ENCODE measurements at regions not wholly inside any gene's neighbourhood (a gene's known extent, or its start where the extent isn't known, plus 50 kb on each side); places are given as distances from the start of the nearest gene placed in this dataset.

DNA sequence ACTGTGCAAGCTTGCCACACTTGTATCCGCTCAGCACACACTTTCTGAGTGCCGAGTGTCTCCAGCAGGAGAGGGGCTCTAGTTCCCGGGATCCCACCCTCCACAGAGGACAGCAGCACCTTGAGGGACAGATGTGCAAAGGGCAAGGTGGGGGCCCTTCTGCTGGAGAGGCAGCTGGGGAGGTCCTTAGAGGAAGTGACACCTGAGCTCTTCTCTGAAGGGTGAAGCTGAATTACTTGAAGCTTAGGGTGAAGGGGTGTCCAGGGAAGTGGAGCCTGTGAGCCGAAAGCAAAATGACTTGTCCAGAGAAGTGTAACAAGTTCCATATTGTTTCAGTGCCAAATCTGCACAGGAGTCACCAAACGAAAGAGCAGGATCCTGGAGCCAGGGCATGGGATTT lies 136.3 kb upstream of the DUSP22 start:
- TF ChIP-seq RAD21 (IDR thresholded peaks at IDR 0.05; ENCODE audit: insufficient read depth, low read depth, low read length), result no peak
- TF ChIP-seq, protein P1, sequence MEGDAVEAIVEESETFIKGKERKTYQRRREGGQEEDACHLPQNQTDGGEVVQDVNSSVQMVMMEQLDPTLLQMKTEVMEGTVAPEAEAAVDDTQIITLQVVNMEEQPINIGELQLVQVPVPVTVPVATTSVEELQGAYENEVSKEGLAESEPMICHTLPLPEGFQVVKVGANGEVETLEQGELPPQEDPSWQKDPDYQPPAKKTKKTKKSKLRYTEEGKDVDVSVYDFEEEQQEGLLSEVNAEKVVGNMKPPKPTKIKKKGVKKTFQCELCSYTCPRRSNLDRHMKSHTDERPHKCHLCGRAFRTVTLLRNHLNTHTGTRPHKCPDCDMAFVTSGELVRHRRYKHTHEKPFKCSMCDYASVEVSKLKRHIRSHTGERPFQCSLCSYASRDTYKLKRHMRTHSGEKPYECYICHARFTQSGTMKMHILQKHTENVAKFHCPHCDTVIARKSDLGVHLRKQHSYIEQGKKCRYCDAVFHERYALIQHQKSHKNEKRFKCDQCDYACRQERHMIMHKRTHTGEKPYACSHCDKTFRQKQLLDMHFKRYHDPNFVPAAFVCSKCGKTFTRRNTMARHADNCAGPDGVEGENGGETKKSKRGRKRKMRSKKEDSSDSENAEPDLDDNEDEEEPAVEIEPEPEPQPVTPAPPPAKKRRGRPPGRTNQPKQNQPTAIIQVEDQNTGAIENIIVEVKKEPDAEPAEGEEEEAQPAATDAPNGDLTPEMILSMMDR (IDR thresholded peaks at IDR 0.05 in 2 of 3, conservative IDR thresholded peaks at IDR 0.05 in 1 of 3; ENCODE audit: control insufficient read depth in 2 of 3, extremely low read depth in 1 of 3, insufficient read depth in 1 of 3, low read depth in 3 of 3, low read length in 3 of 3), result no peak
